ENCODE measurements at regions not wholly inside any gene's neighbourhood (a gene's known extent, or its start where the extent isn't known, plus 50 kb on each side); places are given as distances from the start of the nearest gene placed in this dataset.

- DNase-seq (ENCODE audit: low read depth in 1 of 2, low spot score in 1 of 2) = no peak
- FAIRE-seq = no peak
- POLR2A ChIA-PET = no interaction called here
- no peak for ATAC-seq
- no peak for TF ChIP-seq HOXB5 (CRISPR knock-in tag; IDR thresholded peaks at IDR 0.05)
- TF ChIP-seq HOXA7 (CRISPR knock-in tag; IDR thresholded peaks at IDR 0.05) = no peak
- TF ChIP-seq RNF2 (IDR thresholded peaks at IDR 0.05; ENCODE audit: borderline replicate concordance, low read depth) = no peak
- no peak for TF ChIP-seq ELK1 (IDR thresholded peaks at IDR 0.05; ENCODE audit: low read depth, low read length)
- no peak for TF ChIP-seq MAX (IDR thresholded peaks at IDR 0.05)
- Histone ChIP-seq H3K4me2 (no peak overlapping the region), H3K4me3 (no peak overlapping the region), H3K9me3 (no peaks in the 10 kb centered on the region; the same call in 1 of the 3 replicates), H3K4me1 (no peaks in the 10 kb centered on the region), H3K27ac (no peak overlapping the region)
- CTCF ChIA-PET = interaction anchor here (0.7 kb wide), 1 partner anchor 88 kb away, joined by 3 read pairs; no protein-coding TSS in a partner anchor
- 39% methylated on average over 10 of the region's 10 CpGs for WGBS (ENCODE audit: missing lambda C conversion rate)
Observed at GRCh38 chr2:15851076-15851693, 89.2 kb upstream of the MYCN start.

- Histone ChIP-seq H3K27ac (no peak overlapping the region), H3K4me3 (no peak overlapping the region), H3K9me3 (no peaks in the 10 kb centered on the region; the same call in 2 of the 3 replicates), H3K4me2 (no peak overlapping the region), H3K4me1 (no peaks in the 10 kb centered on the region)
- ATAC-seq = no peak
- CTCF ChIA-PET = no interaction called here
- TF ChIP-seq NR3C1 (IDR thresholded peaks at IDR 0.05) (no peak), TFCP2L1 (CRISPR knock-in tag; IDR thresholded peaks at IDR 0.05) (no peak), E2F6 (IDR thresholded peaks at IDR 0.05; ENCODE audit: borderline replicate concordance, low read depth) (no peak), EHF (CRISPR knock-in tag; IDR thresholded peaks at IDR 0.05) (no peak)
- FAIRE-seq = no peak
- WGBS (ENCODE audit: missing lambda C conversion rate) = 4% methylated on average over 2 of the region's 2 CpGs
- no peak for DNase-seq (ENCODE audit: low read depth in 1 of 2, low spot score in 1 of 2)
- POLR2A ChIA-PET = no interaction called here
Observed at GRCh38 chr2:15852811-15853210, 87.5 kb upstream of the MYCN start.

GRCh38 chr2:15853903-15854302, 86.4 kb upstream of the MYCN start:
- CTCF ChIA-PET = no interaction called here
- ATAC-seq = no peak

GRCh38 chr2:15855766-15856260, 84.5 kb upstream of the MYCN start:
- FAIRE-seq (no peak), DNase-seq (ENCODE audit: low read depth in 1 of 2, low spot score in 1 of 2) (no peak), ATAC-seq (no peak)
- no peaks in the 10 kb centered on the region; the same call in 2 of the 3 replicates for H3K9me3 ChIP-seq
- ChIA-PET CTCF (no interaction called here), POLR2A (no interaction called here)
- H3K4me3 ChIP-seq = no peak overlapping the region
- H3K4me1 ChIP-seq = no peaks in the 10 kb centered on the region
- H3K4me2 ChIP-seq = no peak overlapping the region
- no peak overlapping the region for H3K27ac ChIP-seq
- TF ChIP-seq E2F6 (IDR thresholded peaks at IDR 0.05; ENCODE audit: borderline replicate concordance, low read depth) = no peak
- TF ChIP-seq ZSCAN20 (CRISPR knock-in tag; IDR thresholded peaks at IDR 0.05) = no peak
- no peak for TF ChIP-seq ELK1 (IDR thresholded peaks at IDR 0.05; ENCODE audit: low read depth, low read length)
- no peak for TF ChIP-seq RFX5 (IDR thresholded peaks at IDR 0.05)
- no peak for TF ChIP-seq ESRRA (IDR thresholded peaks at IDR 0.05; ENCODE audit: borderline replicate concordance, low read length)
- no peak for TF ChIP-seq TP53 (CRISPR knock-in tag; IDR thresholded peaks at IDR 0.05)
- TF ChIP-seq NR3C1 (IDR thresholded peaks at IDR 0.05) = no peak
- TF ChIP-seq ZFP36 (IDR thresholded peaks at IDR 0.05; ENCODE audit: borderline replicate concordance, partially characterized antibody) = no peak
- no peak for TF ChIP-seq BCL3 (IDR thresholded peaks at IDR 0.05)
- TF ChIP-seq EHF (CRISPR knock-in tag; IDR thresholded peaks at IDR 0.05) = no peak
- no peak for TF ChIP-seq ATOH8 (CRISPR knock-in tag; IDR thresholded peaks at IDR 0.05; ENCODE audit: low read depth)
- TF ChIP-seq FOSB (CRISPR knock-in tag; IDR thresholded peaks at IDR 0.05) = no peak

More at GRCh38 chr2:15853903-15854302, 86.4 kb upstream of the MYCN start:
- Histone ChIP-seq H3K4me1 (no peaks in the 10 kb centered on the region), H3K4me2 (no peak overlapping the region), H3K27ac (no peak overlapping the region), H3K9me3 (no peaks in the 10 kb centered on the region; the same call in 2 of the 3 replicates), H3K4me3 (no peak overlapping the region)
- POLR2A ChIA-PET = no interaction called here
- no peak for FAIRE-seq
- no peak for DNase-seq (ENCODE audit: low read depth in 1 of 2, low spot score in 1 of 2)
- WGBS (ENCODE audit: missing lambda C conversion rate) = 34% methylated on average over 3 of the region's 3 CpGs
- TF ChIP-seq RNF2 (IDR thresholded peaks at IDR 0.05; ENCODE audit: borderline replicate concordance, low read depth) = no peak
- TF ChIP-seq HMGXB4 (CRISPR knock-in tag; IDR thresholded peaks at IDR 0.05; ENCODE audit: borderline replicate concordance) = no peak
- TF ChIP-seq ZNF302 (CRISPR knock-in tag; IDR thresholded peaks at IDR 0.05) = no peak

All from A549 (cell line).